ENCODE measurements at regions not wholly inside any gene's neighbourhood (a gene's known extent, or its start where the extent isn't known, plus 50 kb on each side); places are given as distances from the start of the nearest gene placed in this dataset.

DNA sequence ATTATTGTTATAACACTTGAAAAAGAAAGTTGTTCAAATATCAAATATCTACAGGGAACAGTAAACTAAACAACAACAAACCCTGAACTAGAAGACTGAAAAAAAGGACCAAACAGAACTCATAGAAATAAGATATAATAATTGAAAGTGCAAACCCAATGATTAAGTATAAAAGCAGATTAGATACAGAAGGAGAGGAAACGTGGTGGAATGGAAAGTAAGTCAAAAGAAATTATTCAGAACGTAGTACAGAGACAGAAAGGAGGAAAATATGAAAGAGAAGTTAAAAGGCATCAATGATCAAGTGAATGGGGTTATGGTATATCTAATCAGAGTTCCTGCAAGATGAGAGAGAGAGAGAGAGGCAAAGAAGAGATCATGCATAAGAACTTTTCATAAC lies 174.2 kb upstream of the DACH1 start:
- Histone ChIP-seq H4K20me1 (ENCODE audit: low read depth) (no peaks in the 10 kb centered on the region), H3K79me2 (ENCODE audit: low read depth) (no peaks in the 10 kb centered on the region), H3K27me3 (no peaks in the 10 kb centered on the region), H3K27ac (no peak overlapping the region), H3K9ac (no peak overlapping the region), H2AFZ (replicated peaks) (no peak overlapping the region), H3K4me2 (no peak overlapping the region), H3K4me3 (no peak overlapping the region), H3K9me3 (ENCODE audit: low read depth) (no peaks in the 10 kb centered on the region), H3K4me1 (no peaks in the 10 kb centered on the region), H3F3A (ENCODE audit: low read depth) (no peaks in the 10 kb centered on the region), H3K36me3 (no peaks in the 10 kb centered on the region)
- Mint-ChIP-seq H3K9me3 (peaks cover 2% of the 10 kb centered on the region), H3K27me3 (ENCODE audit: insufficient read depth, low read depth) (peaks cover 3% of the 10 kb centered on the region), H3K4me1 (no peaks in the 10 kb centered on the region), H3K27ac (no peak overlapping the region), H3K4me3 (no peak overlapping the region), H3K36me3 (no peaks in the 10 kb centered on the region)
- TF ChIP-seq, protein P1, sequence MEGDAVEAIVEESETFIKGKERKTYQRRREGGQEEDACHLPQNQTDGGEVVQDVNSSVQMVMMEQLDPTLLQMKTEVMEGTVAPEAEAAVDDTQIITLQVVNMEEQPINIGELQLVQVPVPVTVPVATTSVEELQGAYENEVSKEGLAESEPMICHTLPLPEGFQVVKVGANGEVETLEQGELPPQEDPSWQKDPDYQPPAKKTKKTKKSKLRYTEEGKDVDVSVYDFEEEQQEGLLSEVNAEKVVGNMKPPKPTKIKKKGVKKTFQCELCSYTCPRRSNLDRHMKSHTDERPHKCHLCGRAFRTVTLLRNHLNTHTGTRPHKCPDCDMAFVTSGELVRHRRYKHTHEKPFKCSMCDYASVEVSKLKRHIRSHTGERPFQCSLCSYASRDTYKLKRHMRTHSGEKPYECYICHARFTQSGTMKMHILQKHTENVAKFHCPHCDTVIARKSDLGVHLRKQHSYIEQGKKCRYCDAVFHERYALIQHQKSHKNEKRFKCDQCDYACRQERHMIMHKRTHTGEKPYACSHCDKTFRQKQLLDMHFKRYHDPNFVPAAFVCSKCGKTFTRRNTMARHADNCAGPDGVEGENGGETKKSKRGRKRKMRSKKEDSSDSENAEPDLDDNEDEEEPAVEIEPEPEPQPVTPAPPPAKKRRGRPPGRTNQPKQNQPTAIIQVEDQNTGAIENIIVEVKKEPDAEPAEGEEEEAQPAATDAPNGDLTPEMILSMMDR (IDR thresholded peaks at IDR 0.05), result no peak
- no peak for TF ChIP-seq EZH2phosphoT487 (IDR thresholded peaks at IDR 0.05)
- TF ChIP-seq EZH2 (IDR thresholded peaks at IDR 0.05), result no peak
- DNase-seq (ENCODE audit: low spot score), result no peak

DNA sequence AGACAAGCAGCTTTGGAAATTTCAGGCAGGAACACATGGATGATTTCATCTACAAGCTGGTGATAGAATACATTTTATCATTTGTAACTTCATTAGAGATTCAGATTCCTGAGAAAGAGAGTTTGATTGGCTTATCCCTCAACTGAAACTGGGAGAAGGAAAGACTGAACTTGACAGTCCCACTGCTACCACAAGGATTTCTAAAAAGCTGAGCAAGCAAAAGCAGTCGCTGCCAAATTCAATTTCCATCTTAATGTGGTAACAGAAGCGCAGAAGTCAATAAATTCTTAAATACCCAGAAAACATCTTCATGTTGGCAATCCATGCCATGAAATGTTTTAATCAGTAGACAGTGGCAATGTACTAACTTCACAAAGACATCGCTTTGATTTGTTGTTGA lies 172.1 kb upstream of the DACH1 start:
- Mint-ChIP-seq H3K4me3 (no peak overlapping the region), H3K27me3 (ENCODE audit: insufficient read depth, low read depth) (peaks cover 4% of the 10 kb centered on the region), H3K36me3 (no peaks in the 10 kb centered on the region), H3K4me1 (no peaks in the 10 kb centered on the region), H3K27ac (no peak overlapping the region), H3K9me3 (peaks cover 2% of the 10 kb centered on the region)
- Histone ChIP-seq H3K4me2 (no peak overlapping the region), H3K4me3 (no peak overlapping the region), H3K36me3 (no peaks in the 10 kb centered on the region), H3K9ac (no peak overlapping the region), H3K27ac (no peak overlapping the region), H3K79me2 (ENCODE audit: low read depth) (no peaks in the 10 kb centered on the region), H2AFZ (replicated peaks) (no peak overlapping the region), H3K9me3 (ENCODE audit: low read depth) (no peaks in the 10 kb centered on the region), H3K27me3 (no peaks in the 10 kb centered on the region), H3K4me1 (no peaks in the 10 kb centered on the region), H3F3A (ENCODE audit: low read depth) (no peaks in the 10 kb centered on the region), H4K20me1 (ENCODE audit: low read depth) (no peaks in the 10 kb centered on the region)
- no peak for DNase-seq (ENCODE audit: low spot score)
- TF ChIP-seq, protein P1 (IDR thresholded peaks at IDR 0.05), result no peak
- no peak for TF ChIP-seq EZH2 (IDR thresholded peaks at IDR 0.05)
- no peak for TF ChIP-seq EZH2phosphoT487 (IDR thresholded peaks at IDR 0.05)

DNA sequence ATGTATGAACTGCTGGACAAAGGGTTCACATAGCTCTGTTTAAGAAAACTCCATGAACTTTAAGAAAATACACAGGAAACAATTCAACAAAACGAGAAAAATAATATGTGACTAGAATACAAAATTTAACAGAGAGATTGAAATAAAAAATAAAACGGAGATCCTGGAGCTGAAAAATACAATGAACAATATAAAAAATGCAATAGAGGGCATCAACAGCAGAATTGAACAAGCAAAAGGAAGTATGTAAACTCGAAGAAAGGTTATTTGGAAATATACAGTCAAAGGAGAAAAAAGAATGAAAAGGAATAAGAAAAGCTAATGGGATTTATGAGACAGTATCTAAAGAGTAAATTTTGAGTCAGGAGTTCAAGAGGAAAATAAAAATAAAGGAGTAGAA lies 163.0 kb upstream of the DACH1 start:
- no peaks in the 10 kb centered on the region for H3K36me3 Mint-ChIP-seq
- no peak overlapping the region for H3K4me3 ChIP-seq
- no peak overlapping the region for H2AFZ ChIP-seq (replicated peaks)
- H3K27ac ChIP-seq, result no peak overlapping the region
- no peak overlapping the region for H3K4me2 ChIP-seq
- H3K4me1 ChIP-seq, result no peaks in the 10 kb centered on the region
- no peak for DNase-seq (ENCODE audit: low spot score)
- no peak overlapping the region for H3K9ac ChIP-seq
- H3K9me3 ChIP-seq (ENCODE audit: low read depth), result no peaks in the 10 kb centered on the region
- H4K20me1 ChIP-seq (ENCODE audit: low read depth), result no peaks in the 10 kb centered on the region
- no peaks in the 10 kb centered on the region for H3K27me3 ChIP-seq
- H3K36me3 ChIP-seq, result no peaks in the 10 kb centered on the region
- H3K79me2 ChIP-seq (ENCODE audit: low read depth), result no peaks in the 10 kb centered on the region
- H3K4me3 Mint-ChIP-seq, result no peak overlapping the region
- H3K4me1 Mint-ChIP-seq, result no peaks in the 10 kb centered on the region
- H3K27ac Mint-ChIP-seq, result no peak overlapping the region
- H3F3A ChIP-seq (ENCODE audit: low read depth), result no peaks in the 10 kb centered on the region
- H3K9me3 Mint-ChIP-seq, result peaks cover 21% of the 10 kb centered on the region
- TF ChIP-seq EZH2phosphoT487 (IDR thresholded peaks at IDR 0.05) (no peak), EZH2 (IDR thresholded peaks at IDR 0.05) (no peak)
- TF ChIP-seq, protein P1 (IDR thresholded peaks at IDR 0.05), result no peak
- H3K27me3 Mint-ChIP-seq (ENCODE audit: insufficient read depth, low read depth), result peaks cover 3% of the 10 kb centered on the region

DNA sequence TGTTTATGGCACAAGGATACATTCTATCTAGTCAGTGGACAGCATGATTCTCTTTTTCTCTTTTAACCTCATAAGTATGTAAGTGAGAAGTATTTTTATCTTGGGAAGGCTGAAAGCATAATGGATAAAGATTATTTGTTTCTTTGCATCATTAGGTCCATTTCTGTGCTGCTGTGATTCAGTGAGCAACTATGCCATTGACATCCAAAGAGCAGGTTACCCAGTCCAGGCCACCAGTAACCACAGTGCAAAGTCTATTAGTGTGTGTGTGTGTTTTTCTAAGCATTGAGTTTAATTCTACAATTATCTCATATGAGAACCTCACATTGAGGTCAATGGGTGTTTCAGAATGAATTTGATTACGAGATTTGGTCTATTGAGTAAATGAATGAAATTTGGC lies 158.8 kb upstream of the DACH1 start:
- Mint-ChIP-seq H3K36me3 (no peaks in the 10 kb centered on the region), H3K27ac (no peak overlapping the region), H3K4me1 (no peaks in the 10 kb centered on the region), H3K9me3 (peaks cover 21% of the 10 kb centered on the region), H3K4me3 (no peak overlapping the region), H3K27me3 (ENCODE audit: insufficient read depth, low read depth) (peaks cover 3% of the 10 kb centered on the region)
- Histone ChIP-seq H2AFZ (replicated peaks) (no peak overlapping the region), H3F3A (ENCODE audit: low read depth) (no peaks in the 10 kb centered on the region), H3K9ac (no peak overlapping the region), H3K36me3 (no peaks in the 10 kb centered on the region), H3K27me3 (no peaks in the 10 kb centered on the region), H3K79me2 (ENCODE audit: low read depth) (no peaks in the 10 kb centered on the region), H3K4me1 (no peaks in the 10 kb centered on the region), H3K4me3 (no peak overlapping the region), H4K20me1 (ENCODE audit: low read depth) (no peaks in the 10 kb centered on the region), H3K9me3 (ENCODE audit: low read depth) (no peaks in the 10 kb centered on the region), H3K4me2 (no peak overlapping the region), H3K27ac (no peak overlapping the region)
- TF ChIP-seq EZH2phosphoT487 (IDR thresholded peaks at IDR 0.05), result no peak
- no peak for TF ChIP-seq EZH2 (IDR thresholded peaks at IDR 0.05)
- TF ChIP-seq, protein P1 (IDR thresholded peaks at IDR 0.05), result no peak
- no peak for DNase-seq (ENCODE audit: low spot score)
